ENCODE measurements at regions not wholly inside any gene's neighbourhood (a gene's known extent, or its start where the extent isn't known, plus 50 kb on each side); places are given as distances from the start of the nearest gene placed in this dataset.

DNA sequence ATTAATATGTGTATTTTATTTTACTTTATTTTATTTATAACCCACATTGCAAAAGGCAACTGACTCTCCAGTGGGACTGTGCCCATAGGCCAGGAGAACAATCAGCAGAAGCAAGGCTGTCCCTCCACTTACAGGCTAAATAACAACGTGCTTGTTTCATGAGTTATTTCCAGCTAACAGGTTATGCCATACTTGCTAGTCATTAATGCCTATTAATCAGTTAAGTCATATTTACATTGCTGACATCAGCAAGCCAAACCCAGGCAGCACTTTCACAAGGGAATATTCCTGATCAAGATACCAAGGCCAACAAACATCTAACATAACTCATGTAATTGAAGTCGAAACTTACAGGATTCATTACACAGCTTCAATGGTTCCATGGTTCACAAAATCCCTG, 92.1 kb downstream of the EN1 start:
- FAIRE-seq (no peak), ATAC-seq (no peak), DNase-seq (ENCODE audit: low read depth, low spot score) (no peak)
- WGBS (ENCODE audit: insufficient coverage, insufficient replicate concordance, low lambda C conversion rate, missing lambda C conversion rate) = 0% methylated on average over 2 of the region's 2 CpGs
- SMC1A ChIA-PET (ENCODE audit: uncharacterized antibody, unreplicated experiment) = no interaction called here
- H3K27me3 ChIP-seq (replicated peaks in 1 of 2; ENCODE audit: control insufficient read depth in 2 of 2, insufficient read depth in 2 of 2, low read length in 1 of 2) = peaks cover 1 to 3% of the 10 kb centered on the region in 2 experiments; a peak in 3 of 4 replicates
- no peak overlapping the region for H3K9ac ChIP-seq (ENCODE audit: control insufficient read depth, insufficient read depth, low read length)
- POLR2A ChIA-PET = no interaction called here
- no peak overlapping the region for H3K4me3 ChIP-seq
- no TSS peak for BruUV-seq (replicated peaks)
- intact Hi-C loops (cut with micrococcal nuclease; ENCODE audit: unreplicated experiment) = no loop called here
- no peak overlapping the region for H3K4me2 ChIP-seq (ENCODE audit: control insufficient read depth, insufficient read depth)
- in situ Hi-C loops (cut with MboI) = no loop called here
- CTCF ChIA-PET = no interaction called here
- TF ChIP-seq NFYB (IDR thresholded peaks at IDR 0.05; ENCODE audit: insufficient read depth, low read depth, low read length) (no peak), SREBF1 (IDR thresholded peaks at IDR 0.05; ENCODE audit: low read length) (no peak), RELA (IDR thresholded peaks at IDR 0.05; ENCODE audit: borderline replicate concordance, partially characterized antibody) (no peak), RFX5 (IDR thresholded peaks at IDR 0.05; ENCODE audit: low read depth, low read length) (no peak), SPI1 (IDR thresholded peaks at IDR 0.05; ENCODE audit: borderline replicate concordance, insufficient read depth, low read depth, low read length) (no peak), ZNF24 (IDR thresholded peaks at IDR 0.05) (no peak), CBFB (IDR thresholded peaks at IDR 0.05; ENCODE audit: low read depth) (no peak), MYB (IDR thresholded peaks at IDR 0.05; ENCODE audit: borderline replicate concordance, low read depth, low read length) (no peak), SIN3A (IDR thresholded peaks at IDR 0.05; ENCODE audit: low read depth, low read length) (no peak), TCF12 (IDR thresholded peaks at IDR 0.05; ENCODE audit: low read depth, low read length) (no peak), CHD1 (IDR thresholded peaks at IDR 0.05; ENCODE audit: low read depth, low read length) (no peak)
- TF ChIP-seq, protein P1, sequence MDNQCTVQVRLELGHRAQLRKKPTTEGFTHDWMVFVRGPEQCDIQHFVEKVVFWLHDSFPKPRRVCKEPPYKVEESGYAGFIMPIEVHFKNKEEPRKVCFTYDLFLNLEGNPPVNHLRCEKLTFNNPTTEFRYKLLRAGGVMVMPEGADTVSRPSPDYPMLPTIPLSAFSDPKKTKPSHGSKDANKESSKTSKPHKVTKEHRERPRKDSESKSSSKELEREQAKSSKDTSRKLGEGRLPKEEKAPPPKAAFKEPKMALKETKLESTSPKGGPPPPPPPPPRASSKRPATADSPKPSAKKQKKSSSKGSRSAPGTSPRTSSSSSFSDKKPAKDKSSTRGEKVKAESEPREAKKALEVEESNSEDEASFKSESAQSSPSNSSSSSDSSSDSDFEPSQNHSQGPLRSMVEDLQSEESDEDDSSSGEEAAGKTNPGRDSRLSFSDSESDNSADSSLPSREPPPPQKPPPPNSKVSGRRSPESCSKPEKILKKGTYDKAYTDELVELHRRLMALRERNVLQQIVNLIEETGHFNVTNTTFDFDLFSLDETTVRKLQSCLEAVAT (IDR thresholded peaks at IDR 0.05) = no peak
- TF ChIP-seq, protein P2, sequence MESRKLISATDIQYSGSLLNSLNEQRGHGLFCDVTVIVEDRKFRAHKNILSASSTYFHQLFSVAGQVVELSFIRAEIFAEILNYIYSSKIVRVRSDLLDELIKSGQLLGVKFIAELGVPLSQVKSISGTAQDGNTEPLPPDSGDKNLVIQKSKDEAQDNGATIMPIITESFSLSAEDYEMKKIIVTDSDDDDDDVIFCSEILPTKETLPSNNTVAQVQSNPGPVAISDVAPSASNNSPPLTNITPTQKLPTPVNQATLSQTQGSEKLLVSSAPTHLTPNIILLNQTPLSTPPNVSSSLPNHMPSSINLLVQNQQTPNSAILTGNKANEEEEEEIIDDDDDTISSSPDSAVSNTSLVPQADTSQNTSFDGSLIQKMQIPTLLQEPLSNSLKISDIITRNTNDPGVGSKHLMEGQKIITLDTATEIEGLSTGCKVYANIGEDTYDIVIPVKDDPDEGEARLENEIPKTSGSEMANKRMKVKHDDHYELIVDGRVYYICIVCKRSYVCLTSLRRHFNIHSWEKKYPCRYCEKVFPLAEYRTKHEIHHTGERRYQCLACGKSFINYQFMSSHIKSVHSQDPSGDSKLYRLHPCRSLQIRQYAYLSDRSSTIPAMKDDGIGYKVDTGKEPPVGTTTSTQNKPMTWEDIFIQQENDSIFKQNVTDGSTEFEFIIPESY (IDR thresholded peaks at IDR 0.05) = no peak
- TF ChIP-seq, protein P3, sequence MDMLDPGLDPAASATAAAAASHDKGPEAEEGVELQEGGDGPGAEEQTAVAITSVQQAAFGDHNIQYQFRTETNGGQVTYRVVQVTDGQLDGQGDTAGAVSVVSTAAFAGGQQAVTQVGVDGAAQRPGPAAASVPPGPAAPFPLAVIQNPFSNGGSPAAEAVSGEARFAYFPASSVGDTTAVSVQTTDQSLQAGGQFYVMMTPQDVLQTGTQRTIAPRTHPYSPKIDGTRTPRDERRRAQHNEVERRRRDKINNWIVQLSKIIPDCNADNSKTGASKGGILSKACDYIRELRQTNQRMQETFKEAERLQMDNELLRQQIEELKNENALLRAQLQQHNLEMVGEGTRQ (IDR thresholded peaks at IDR 0.05; ENCODE audit: borderline replicate concordance, low read depth, low read length) = no peak
- TF ChIP-seq, protein P4, sequence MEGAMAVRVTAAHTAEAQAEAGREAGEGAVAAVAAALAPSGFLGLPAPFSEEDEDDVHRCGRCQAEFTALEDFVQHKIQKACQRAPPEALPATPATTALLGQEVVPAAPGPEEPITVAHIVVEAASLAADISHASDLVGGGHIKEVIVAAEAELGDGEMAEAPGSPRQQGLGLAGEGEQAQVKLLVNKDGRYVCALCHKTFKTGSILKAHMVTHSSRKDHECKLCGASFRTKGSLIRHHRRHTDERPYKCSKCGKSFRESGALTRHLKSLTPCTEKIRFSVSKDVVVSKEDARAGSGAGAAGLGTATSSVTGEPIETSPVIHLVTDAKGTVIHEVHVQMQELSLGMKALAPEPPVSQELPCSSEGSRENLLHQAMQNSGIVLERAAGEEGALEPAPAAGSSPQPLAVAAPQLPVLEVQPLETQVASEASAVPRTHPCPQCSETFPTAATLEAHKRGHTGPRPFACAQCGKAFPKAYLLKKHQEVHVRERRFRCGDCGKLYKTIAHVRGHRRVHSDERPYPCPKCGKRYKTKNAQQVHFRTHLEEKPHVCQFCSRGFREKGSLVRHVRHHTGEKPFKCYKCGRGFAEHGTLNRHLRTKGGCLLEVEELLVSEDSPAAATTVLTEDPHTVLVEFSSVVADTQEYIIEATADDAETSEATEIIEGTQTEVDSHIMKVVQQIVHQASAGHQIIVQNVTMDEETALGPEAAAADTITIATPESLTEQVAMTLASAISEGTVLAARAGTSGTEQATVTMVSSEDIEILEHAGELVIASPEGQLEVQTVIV (IDR thresholded peaks at IDR 0.05; ENCODE audit: borderline replicate concordance, partially characterized antibody) = no peak
- H3K27ac ChIP-seq (ENCODE audit: control insufficient read depth, insufficient read depth) = no peak overlapping the region
- no peaks in the 10 kb centered on the region for H3K36me3 ChIP-seq (ENCODE audit: control insufficient read depth in 2 of 2, insufficient read depth in 2 of 2, low read length in 1 of 2)
- H3K79me2 ChIP-seq (ENCODE audit: control insufficient read depth, insufficient read depth, low read length) = no peaks in the 10 kb centered on the region
- RAD21 ChIA-PET (ENCODE audit: unreplicated experiment) = no interaction called here
- no peaks in the 10 kb centered on the region for H3K4me1 ChIP-seq (ENCODE audit: control insufficient read depth, insufficient read depth, low read length)
- no peaks in the 10 kb centered on the region for H3K9me3 ChIP-seq (replicated peaks; ENCODE audit: control insufficient read depth, insufficient read depth, low read length)
- H2AFZ ChIP-seq (ENCODE audit: control insufficient read depth, low read depth, low read length) = no peak overlapping the region
- no peaks in the 10 kb centered on the region for H4K20me1 ChIP-seq (ENCODE audit: control insufficient read depth, insufficient read depth)

Measured in GM12878 (cell line).